HepG2 (cell line): ENCODE measurements at regions not wholly inside any gene's neighbourhood (a gene's known extent, or its start where the extent isn't known, plus 50 kb on each side); places are given as distances from the start of the nearest gene placed in this dataset.

Source experiments
- ATAC-seq: fragments of 200-7000 bp; cut with Tn5 transposase; 3 replicates; pipeline ENCODE4 v1.9.1; 2020; ENCODE audit warnings: mild to moderate bottlenecking, moderate library complexity
- BruUV-seq: library from RNA; stranded (reverse); fragments of 400-500 nt; replicated peaks from 2 replicates; lab custom pipeline; 2021; lab: Mats Ljungman, UMichigan
- CTCF ChIA-PET: fragments of 300-600 bp; formaldehyde crosslinking; extraction: SDS; loops from one replicate; lab custom pipeline; 2021; ENCODE audit warnings: low total read pairs, inconsistent platforms, low intra/inter-chr PET ratio; lab: Yijun Ruan, JAX
- POLR2A ChIA-PET: fragments of 350-600 bp; sonication (Branson Sonifier 250); formaldehyde crosslinking; loops from one replicate; lab custom pipeline; 2020; ENCODE audit warnings: antibody characterized with exemption, inconsistent platforms; lab: Yijun Ruan, JAX
- DNase-seq: peaks from one replicate; pipeline ENCODE4 v3.0.0-alpha.2; 2015; ENCODE audit warnings: low spot score
- FAIRE-seq: peaks from 3 replicates; lab custom pipeline; 2011; peaks lifted over from hg19 to GRCh38; lab: Jason Lieb, UNC
- H2AFZ ChIP-seq: one replicate; pipeline ENCODE4 v1.6.1; 2011; ENCODE audit warnings: low read length, inconsistent platforms
- H3K27ac ChIP-seq: fragments of 300-600 bp; 3 replicates; pipeline ENCODE4 v1.8.0; 2011; ENCODE audit warnings: mixed run types, mild to moderate bottlenecking, mixed read lengths, low read length, inconsistent platforms; ENCODE audit not compliant: insufficient read depth; ENCODE audit errors: extremely low read length
- H3K27me3 ChIP-seq, 2 experiments: fragments of 200-600 bp in 1 of 2; 2 replicates in 1 of 2; 3 replicates in 1 of 2; pipeline versions ENCODE4 v1.6.0 to v1.8.0; 2011; ENCODE audit warnings: low read length in 2 of 2, mild to moderate bottlenecking in 2 of 2, moderate library complexity in 2 of 2, inconsistent platforms in 1 of 2; ENCODE audit not compliant: insufficient read depth in 2 of 2, control insufficient read depth in 1 of 2
- H3K36me3 ChIP-seq, 2 experiments: fragments of 200-600 bp in 1 of 2; replicated peaks in 1 of 2; 2 replicates in 1 of 2; 3 replicates in 1 of 2; pipeline versions ENCODE4 v1.5.1 to v1.8.0; 2011; ENCODE audit warnings: low read length in 2 of 2, inconsistent platforms in 1 of 2; ENCODE audit not compliant: insufficient read depth in 2 of 2, control insufficient read depth in 1 of 2
- H3K4me1 ChIP-seq: 2 replicates; pipeline ENCODE4 v1.5.1; 2012; ENCODE audit warnings: low read length, inconsistent platforms; ENCODE audit not compliant: insufficient read depth
- H3K4me2 ChIP-seq: 2 replicates; pipeline ENCODE4 v1.6.0; 2011; ENCODE audit warnings: low read depth, low read length, inconsistent platforms
- H3K4me3 ChIP-seq, 3 experiments: fragments of 200-600 bp in 1 of 3; sonication (generic), shearing (Covaris generic) in 1 of 3; replicated peaks in 1 of 3; 2 replicates each; pipeline ENCODE4 v1.5.1; 2011 to 2016; ENCODE audit warnings: low read length in 3 of 3, inconsistent platforms in 2 of 3, low read depth in 2 of 3, mild to moderate bottlenecking in 2 of 3, control low read depth in 1 of 3, mixed read lengths in 1 of 3; ENCODE audit not compliant: insufficient read depth in 1 of 3
- H3K79me2 ChIP-seq: one replicate; pipeline ENCODE4 v1.6.1; 2011; ENCODE audit warnings: low read length, inconsistent platforms; ENCODE audit not compliant: insufficient read depth
- H3K9ac ChIP-seq: 2 replicates; pipeline ENCODE4 v1.6.0; 2011; ENCODE audit warnings: mild to moderate bottlenecking, low read depth, low read length, inconsistent platforms; ENCODE audit not compliant: insufficient read depth
- H3K9me3 ChIP-seq: 2 replicates; pipeline ENCODE4 v1.5.1; 2012; ENCODE audit warnings: mild to moderate bottlenecking, low read length
- H4K20me1 ChIP-seq: 2 replicates; pipeline ENCODE4 v1.6.0; 2011; ENCODE audit warnings: inconsistent platforms, mild to moderate bottlenecking, low read length, moderate library complexity; ENCODE audit not compliant: insufficient read depth
- DMAP1 ChIP-seq: IDR thresholded peaks from 2 replicates; pipeline ENCODE4 v1.6.1; 2016
- HNF4A ChIP-seq: sonication (generic); formaldehyde crosslinking; IDR thresholded peaks from 2 replicates; pipeline ENCODE4 v1.4.0; 2020; ENCODE audit warnings: missing genetic modification reagents
- HOXA5 ChIP-seq: sonication (generic); formaldehyde crosslinking; IDR thresholded peaks from 2 replicates; pipeline ENCODE4 v1.4.0; 2020; ENCODE audit warnings: missing genetic modification reagents
- KAT7 ChIP-seq: IDR thresholded peaks from 2 replicates; pipeline ENCODE4 v1.6.1; 2018; ENCODE audit warnings: borderline replicate concordance, missing compliant biosample characterization
- MED8 ChIP-seq: sonication (generic); formaldehyde crosslinking; IDR thresholded peaks from 2 replicates; pipeline ENCODE4 v1.8.1; 2023; ENCODE audit warnings: mild to moderate bottlenecking, missing genetic modification reagents; ENCODE audit not compliant: insufficient replicate concordance
- NFKBIZ ChIP-seq: IDR thresholded peaks from 2 replicates; pipeline ENCODE4 v1.6.1; 2018; ENCODE audit warnings: missing genetic modification reagents, missing compliant biosample characterization
- NR2F2 ChIP-seq: IDR thresholded peaks from 2 replicates; pipeline ENCODE4 v1.6.1; 2012; ENCODE audit warnings: low read depth, inconsistent platforms, borderline replicate concordance
- XBP1 ChIP-seq: sonication (generic); formaldehyde crosslinking; IDR thresholded peaks from 2 replicates; pipeline ENCODE4 v1.5.0; 2020; ENCODE audit warnings: missing genetic modification reagents
- ZMYM4 ChIP-seq: sonication (generic); formaldehyde crosslinking; IDR thresholded peaks from 2 replicates; pipeline ENCODE4 v1.8.1; 2023; ENCODE audit warnings: mild to moderate bottlenecking, missing genetic modification reagents
- ZNF138 ChIP-seq: sonication (generic); formaldehyde crosslinking; IDR thresholded peaks from 2 replicates; pipeline ENCODE4 v1.5.0; 2020; ENCODE audit warnings: mild to moderate bottlenecking, low read depth, missing genetic modification reagents
- ZNF431 ChIP-seq: sonication (generic); formaldehyde crosslinking; IDR thresholded peaks from 2 replicates; pipeline ENCODE4 v1.9.0; 2022; ENCODE audit warnings: missing genetic modification reagents, low read depth, mild to moderate bottlenecking, borderline replicate concordance
- ZNF746 ChIP-seq: sonication (generic); formaldehyde crosslinking; IDR thresholded peaks from 2 replicates; pipeline ENCODE4 v1.8.0; 2022; ENCODE audit warnings: mild to moderate bottlenecking, missing genetic modification reagents
- ZNF790 ChIP-seq: sonication (generic); formaldehyde crosslinking; IDR thresholded peaks from 2 replicates; pipeline ENCODE4 v1.8.0; 2022; ENCODE audit warnings: missing genetic modification reagents, mild to moderate bottlenecking, borderline replicate concordance
- ZSCAN20 ChIP-seq: sonication (generic); formaldehyde crosslinking; IDR thresholded peaks from 2 replicates; pipeline ENCODE4 v1.4.0; 2020; ENCODE audit warnings: missing genetic modification reagents, mild to moderate bottlenecking, borderline replicate concordance
- WGBS: methylation state at CpG from one replicate; pipeline ENCODE4 v1.1.6; 2017; ENCODE audit warnings: low lambda C conversion rate; 5-methylcytosine and 5-hydroxymethylcytosine counted together
- in situ Hi-C: cut with HindIII; loops from 2 replicates; pipeline ENCODE4 v1.10.0; 2017; ENCODE audit warnings: low pct_unique_long_range_greater_than_20kb; ENCODE audit not compliant: extremely low pct_ligation_motif_present
- intact Hi-C: fragments of 100-400 bp; cut with micrococcal nuclease; formaldehyde crosslinking; loops from one replicate; pipeline ENCODE4 v1.10.0; 2022; ENCODE audit not compliant: unreplicated experiment
- TF ChIP-seq, protein P1 (sequence below): sonication (generic); formaldehyde crosslinking; IDR thresholded peaks from 2 replicates; pipeline ENCODE4 v1.5.0; 2020; ENCODE audit warnings: missing genetic modification reagents
- TF ChIP-seq, protein P2 (sequence below): IDR thresholded peaks from 2 replicates; pipeline ENCODE4 v1.6.1; 2018; ENCODE audit warnings: missing genetic modification reagents

DNA sequence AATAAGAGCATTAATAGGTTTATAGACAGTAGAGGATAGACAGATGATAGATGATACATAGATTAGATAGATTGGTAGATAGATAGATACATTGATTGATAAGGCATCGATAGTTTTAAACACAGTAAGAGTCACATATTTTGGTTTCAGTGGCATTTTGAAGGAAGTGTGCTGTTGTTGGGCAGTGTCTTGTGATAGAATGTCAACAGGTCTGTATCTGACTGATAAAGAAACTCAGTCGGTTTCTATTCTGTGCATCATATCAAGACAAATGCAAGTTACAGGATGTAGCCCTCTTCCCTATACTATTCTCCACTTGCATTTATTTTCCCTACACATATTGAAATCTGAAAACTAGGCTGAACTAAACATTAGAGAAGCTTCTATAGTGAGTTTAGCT, 1229.0 kb upstream of the ZEB2 start:
- H3K4me1 ChIP-seq, result peaks cover 30% of the 10 kb centered on the region
- no peak overlapping the region for H3K4me3 ChIP-seq
- BruUV-seq, result no TSS peak
- no peak overlapping the region for H3K9ac ChIP-seq
- ChIA-PET POLR2A (no interaction called here), CTCF (no interaction called here)
- TF ChIP-seq XBP1 (no peak), ZMYM4 (CRISPR knock-in tag) (no peak), HOXA5 (no peak), ZNF431 (CRISPR knock-in tag) (no peak), NR2F2 (no peak), ZNF746 (no peak), NFKBIZ (no peak), ZNF138 (CRISPR knock-in tag) (no peak), KAT7 (CRISPR knock-in tag) (no peak), MED8 (CRISPR knock-in tag) (no peak), ZNF790 (CRISPR knock-in tag) (no peak), ZSCAN20 (CRISPR knock-in tag) (no peak), HNF4A (CRISPR knock-in tag) (no peak), DMAP1 (CRISPR knock-in tag) (no peak)
- TF ChIP-seq, protein P1, sequence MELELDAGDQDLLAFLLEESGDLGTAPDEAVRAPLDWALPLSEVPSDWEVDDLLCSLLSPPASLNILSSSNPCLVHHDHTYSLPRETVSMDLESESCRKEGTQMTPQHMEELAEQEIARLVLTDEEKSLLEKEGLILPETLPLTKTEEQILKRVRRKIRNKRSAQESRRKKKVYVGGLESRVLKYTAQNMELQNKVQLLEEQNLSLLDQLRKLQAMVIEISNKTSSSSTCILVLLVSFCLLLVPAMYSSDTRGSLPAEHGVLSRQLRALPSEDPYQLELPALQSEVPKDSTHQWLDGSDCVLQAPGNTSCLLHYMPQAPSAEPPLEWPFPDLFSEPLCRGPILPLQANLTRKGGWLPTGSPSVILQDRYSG, result no peak
- TF ChIP-seq, protein P2, sequence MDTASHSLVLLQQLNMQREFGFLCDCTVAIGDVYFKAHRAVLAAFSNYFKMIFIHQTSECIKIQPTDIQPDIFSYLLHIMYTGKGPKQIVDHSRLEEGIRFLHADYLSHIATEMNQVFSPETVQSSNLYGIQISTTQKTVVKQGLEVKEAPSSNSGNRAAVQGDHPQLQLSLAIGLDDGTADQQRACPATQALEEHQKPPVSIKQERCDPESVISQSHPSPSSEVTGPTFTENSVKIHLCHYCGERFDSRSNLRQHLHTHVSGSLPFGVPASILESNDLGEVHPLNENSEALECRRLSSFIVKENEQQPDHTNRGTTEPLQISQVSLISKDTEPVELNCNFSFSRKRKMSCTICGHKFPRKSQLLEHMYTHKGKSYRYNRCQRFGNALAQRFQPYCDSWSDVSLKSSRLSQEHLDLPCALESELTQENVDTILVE (CRISPR knock-in tag), result no peak
- H3K9me3 ChIP-seq, result no peaks in the 10 kb centered on the region
- 86% methylated on average over 2 of the region's 2 CpGs for WGBS
- DNase-seq (no peak), ATAC-seq (no peak), FAIRE-seq (no peak)
- H3K36me3 ChIP-seq, result no peaks in the 10 kb centered on the region
- no peaks in the 10 kb centered on the region for H3K79me2 ChIP-seq
- no peaks in the 10 kb centered on the region for H3K27me3 ChIP-seq
- no peak overlapping the region for H3K27ac ChIP-seq
- in situ Hi-C loops, result loop anchor here (5.0 kb wide), 1 partner anchor 168 kb away; no protein-coding TSS in a partner anchor
- H3K4me2 ChIP-seq, result no peak overlapping the region
- intact Hi-C loops, result no loop called here
- H4K20me1 ChIP-seq, result no peaks in the 10 kb centered on the region
- H2AFZ ChIP-seq, result no peak overlapping the region
